Epithelial cell of esophagus (primary cell): ENCODE measurements at regions not wholly inside any gene's neighbourhood (a gene's known extent, or its start where the extent isn't known, plus 50 kb on each side); places are given as distances from the start of the nearest gene placed in this dataset.

Source experiments
- DNase-seq: peaks from one replicate; pipeline ENCODE4 v3.0.0; 2010; ENCODE audit warnings: low read depth
- H3K4me3 ChIP-seq: 2 replicates; pipeline ENCODE4 v1.5.1; 2011; ENCODE audit warnings: mild to moderate bottlenecking, low read length, control low read depth
- TF ChIP-seq, protein P1 (sequence below): IDR thresholded peaks from 2 replicates; pipeline ENCODE4 v1.5.1; 2011; ENCODE audit warnings: low read depth, mild to moderate bottlenecking, low read length, control low read depth, inconsistent platforms; ENCODE audit not compliant: insufficient read depth; ENCODE audit errors: missing control alignments

DNA sequence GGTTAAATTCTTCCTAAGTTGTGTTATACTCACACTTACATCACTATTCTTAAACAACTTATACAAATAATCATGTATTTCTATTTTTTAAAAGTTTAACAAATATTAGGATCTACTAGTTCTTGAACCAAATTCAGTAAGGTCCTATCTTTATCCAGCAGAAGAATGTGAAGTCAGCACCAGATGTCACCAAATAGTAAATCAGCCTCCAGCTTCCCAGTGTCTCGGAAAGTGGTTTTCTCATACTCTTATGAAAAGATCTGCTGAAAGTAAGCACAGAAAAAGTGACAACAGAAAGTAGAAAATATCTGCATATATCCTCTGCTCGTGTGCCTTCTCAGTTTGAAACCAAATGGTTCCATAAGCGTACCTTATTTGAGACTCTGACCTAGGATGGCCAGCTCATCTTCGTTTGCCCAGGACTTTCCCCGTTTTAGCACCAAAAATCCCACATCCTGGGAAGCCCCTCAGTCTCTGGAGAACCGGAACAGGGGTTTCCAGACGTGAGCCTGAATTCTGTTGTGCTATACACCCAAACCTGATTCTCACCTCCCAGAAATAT is 98.0 kb upstream of the DCLK2 start:
- H3K4me3 ChIP-seq = no peak overlapping the region
- TF ChIP-seq, protein P1, sequence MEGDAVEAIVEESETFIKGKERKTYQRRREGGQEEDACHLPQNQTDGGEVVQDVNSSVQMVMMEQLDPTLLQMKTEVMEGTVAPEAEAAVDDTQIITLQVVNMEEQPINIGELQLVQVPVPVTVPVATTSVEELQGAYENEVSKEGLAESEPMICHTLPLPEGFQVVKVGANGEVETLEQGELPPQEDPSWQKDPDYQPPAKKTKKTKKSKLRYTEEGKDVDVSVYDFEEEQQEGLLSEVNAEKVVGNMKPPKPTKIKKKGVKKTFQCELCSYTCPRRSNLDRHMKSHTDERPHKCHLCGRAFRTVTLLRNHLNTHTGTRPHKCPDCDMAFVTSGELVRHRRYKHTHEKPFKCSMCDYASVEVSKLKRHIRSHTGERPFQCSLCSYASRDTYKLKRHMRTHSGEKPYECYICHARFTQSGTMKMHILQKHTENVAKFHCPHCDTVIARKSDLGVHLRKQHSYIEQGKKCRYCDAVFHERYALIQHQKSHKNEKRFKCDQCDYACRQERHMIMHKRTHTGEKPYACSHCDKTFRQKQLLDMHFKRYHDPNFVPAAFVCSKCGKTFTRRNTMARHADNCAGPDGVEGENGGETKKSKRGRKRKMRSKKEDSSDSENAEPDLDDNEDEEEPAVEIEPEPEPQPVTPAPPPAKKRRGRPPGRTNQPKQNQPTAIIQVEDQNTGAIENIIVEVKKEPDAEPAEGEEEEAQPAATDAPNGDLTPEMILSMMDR = no peak
- no peak for DNase-seq

DNA sequence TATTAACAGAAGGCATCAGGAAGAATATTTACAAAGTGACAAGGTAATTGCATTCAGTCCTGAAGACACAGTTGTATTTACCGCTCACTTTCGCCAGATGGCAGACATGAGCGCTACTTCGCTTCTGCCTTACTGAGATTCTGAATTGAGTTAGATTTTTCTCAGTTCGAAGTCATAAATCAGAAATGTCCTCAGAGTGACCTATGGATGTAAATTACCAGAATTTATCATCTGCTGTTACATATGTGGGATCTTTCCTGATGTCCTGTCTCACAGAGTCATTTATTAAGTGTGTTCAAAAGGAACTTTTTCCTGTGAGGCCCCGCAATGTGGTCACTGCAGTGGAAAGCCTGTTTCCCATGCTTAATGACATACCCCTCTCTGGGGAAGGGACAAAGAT is 97.3 kb upstream of the DCLK2 start:
- DNase-seq = peak; percentile 66
- no peak overlapping the region for H3K4me3 ChIP-seq
- TF ChIP-seq, protein P1 = peak; percentile 86

DNA sequence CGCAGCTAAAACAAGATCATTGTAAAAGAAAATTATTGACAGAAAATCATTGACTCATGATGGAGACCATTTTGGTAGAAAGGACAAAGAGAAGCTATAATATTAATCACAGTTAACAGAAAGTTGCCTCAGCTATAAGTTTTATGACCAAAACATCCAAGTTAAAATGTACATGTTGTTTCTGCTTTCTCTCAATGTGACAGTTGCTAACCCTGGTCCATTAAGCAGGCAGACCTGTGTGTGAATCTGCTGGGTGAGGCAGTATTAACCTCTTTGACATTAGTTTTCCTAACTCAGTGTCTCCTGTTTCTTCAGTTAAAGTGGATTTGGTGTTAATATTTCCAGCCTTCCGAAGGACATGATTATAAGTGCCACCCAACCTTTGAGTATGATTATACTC is 94.8 kb upstream of the DCLK2 start:
- no peak overlapping the region for H3K4me3 ChIP-seq
- no peak for DNase-seq
- TF ChIP-seq, protein P1 = no peak

DNA sequence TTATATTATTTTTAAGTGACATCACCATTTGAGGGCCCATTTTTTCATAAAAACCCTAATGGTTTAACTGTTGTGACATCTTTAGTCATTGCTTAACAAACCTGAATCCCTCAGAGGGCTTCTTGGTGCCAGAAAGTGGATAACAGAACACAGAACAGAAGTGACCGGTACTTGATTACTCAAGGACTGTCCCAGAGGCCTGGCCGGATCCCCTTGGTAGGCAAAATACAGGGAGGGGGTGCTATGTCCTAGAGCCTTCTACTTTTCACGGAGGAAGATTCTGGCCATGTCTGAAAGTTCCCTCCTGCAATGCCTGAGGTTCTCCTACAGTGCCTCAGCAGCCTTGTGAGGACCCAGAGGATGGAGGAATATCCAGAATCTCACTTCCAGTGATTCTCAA is 94.3 kb upstream of the DCLK2 start:
- TF ChIP-seq, protein P1 = no peak
- H3K4me3 ChIP-seq = no peak overlapping the region
- no peak for DNase-seq

DNA sequence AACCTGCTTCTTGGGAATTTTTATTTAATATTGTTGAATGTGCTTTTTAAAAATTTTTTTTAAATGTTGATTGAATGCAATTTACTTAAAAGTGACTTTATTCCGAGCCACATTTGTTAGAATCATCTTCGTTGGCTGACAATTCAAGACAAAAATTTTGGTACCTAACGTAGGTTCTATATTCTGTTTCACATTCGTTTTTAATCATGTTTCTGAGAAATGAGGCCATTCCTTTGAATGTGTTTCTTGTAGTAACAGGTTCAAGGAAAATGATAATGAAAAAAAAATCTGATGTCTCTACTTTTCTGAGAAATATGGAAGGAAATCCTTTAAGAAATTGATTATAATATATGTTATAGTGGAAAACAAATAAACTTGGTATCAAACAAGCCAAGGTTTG is 92.3 kb upstream of the DCLK2 start:
- no peak for DNase-seq
- TF ChIP-seq, protein P1 = no peak
- no peak overlapping the region for H3K4me3 ChIP-seq

DNA sequence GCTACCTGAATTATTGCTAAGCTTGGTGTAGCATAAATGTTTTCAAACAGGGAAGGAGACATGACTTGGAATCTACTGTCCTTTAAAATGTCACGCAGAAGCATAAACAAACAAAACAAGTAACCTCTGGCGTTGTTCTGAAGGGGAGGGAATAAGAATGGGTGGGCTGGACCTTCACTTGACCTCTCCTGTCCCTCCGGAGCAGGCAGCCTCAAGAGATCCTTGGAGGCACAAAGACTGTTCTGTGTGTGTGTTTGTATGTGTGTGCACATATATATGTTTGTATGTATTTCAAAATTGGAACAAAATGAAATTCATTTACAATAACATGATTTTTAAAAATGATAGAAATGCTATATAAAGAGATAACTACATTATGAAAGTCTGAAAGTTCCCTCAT is 91.3 kb upstream of the DCLK2 start:
- no peak overlapping the region for H3K4me3 ChIP-seq
- no peak for DNase-seq
- TF ChIP-seq, protein P1 = no peak

DNA sequence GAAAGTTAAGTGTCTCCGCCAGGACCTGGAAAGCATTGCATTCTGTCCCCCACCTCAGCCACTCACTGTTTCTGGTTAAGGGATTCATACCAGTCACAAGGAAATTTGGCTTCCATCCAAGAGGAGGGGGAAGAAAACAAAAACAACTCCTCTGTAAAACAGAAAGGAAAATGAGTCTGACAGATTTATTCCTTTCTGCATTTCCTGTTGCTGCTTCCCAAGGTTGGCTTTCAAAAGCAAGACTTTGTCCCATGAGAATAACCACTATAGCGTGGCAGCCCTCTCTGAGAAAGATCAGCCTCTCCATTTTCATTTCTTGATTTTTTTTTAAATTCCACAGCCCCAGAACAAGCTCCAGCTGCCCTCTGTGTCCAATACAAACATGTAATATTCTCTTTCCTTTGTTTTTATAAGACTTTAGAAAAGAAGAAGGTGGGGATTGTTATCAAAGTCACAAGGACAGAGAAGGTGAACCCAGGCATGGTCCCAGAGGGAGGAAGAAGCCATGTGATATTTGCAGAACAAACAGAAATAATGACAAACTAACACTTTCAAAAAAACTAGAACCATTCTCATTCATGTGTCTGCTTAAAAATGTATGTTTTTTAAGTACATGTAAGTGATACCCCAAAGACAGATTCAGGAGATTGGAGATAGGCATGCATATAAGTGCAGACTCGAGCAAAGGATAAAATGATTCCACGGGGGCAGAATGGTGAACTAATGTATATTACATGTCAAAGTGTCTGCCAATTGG is 90.7 kb upstream of the DCLK2 start:
- no peak overlapping the region for H3K4me3 ChIP-seq
- TF ChIP-seq, protein P1 = no peak
- DNase-seq = no peak
